ENCODE measurements at regions not wholly inside any gene's neighbourhood (a gene's known extent, or its start where the extent isn't known, plus 50 kb on each side); places are given as distances from the start of the nearest gene placed in this dataset.

DNA sequence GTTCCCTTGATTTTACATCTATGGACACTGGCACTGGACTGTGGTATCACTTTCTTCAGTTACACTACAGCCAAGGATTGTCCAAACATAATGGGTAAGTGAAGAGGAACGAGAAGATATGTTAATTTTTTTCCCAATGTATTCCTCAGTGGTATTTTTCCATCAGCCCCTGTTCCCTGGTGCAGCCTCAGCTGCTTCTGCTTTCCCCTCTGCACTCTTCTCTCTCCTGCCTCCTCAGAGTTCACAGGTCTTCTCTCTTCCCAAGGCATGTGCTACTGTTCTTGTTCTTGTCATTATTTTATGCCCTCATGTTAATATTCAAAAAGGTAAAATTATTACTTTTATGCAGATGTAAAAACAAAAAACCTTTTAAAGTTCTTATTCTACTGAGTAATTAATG is 378.0 kb upstream of the NRXN1 start:
- H3K9me3 ChIP-seq (ENCODE audit: low read length), result no peaks in the 10 kb centered on the region
- H3K27ac Mint-ChIP-seq, result no peak overlapping the region
- CTCF ChIA-PET, result no interaction called here
- no peak overlapping the region for H3K4me3 ChIP-seq (ENCODE audit: low read length)
- no peaks in the 10 kb centered on the region for H3K4me1 ChIP-seq (ENCODE audit: insufficient read depth, low read length)
- no peaks in the 10 kb centered on the region for H3K27me3 Mint-ChIP-seq
- DNase-seq, result no peak
- no peaks in the 10 kb centered on the region for H3K27me3 ChIP-seq (ENCODE audit: insufficient read depth, low read length, poor library complexity, severe bottlenecking)
- H3K36me3 ChIP-seq (ENCODE audit: insufficient read depth, low read length), result no peaks in the 10 kb centered on the region
- no peaks in the 10 kb centered on the region for H3K4me1 Mint-ChIP-seq
- no peak overlapping the region for H3K4me3 Mint-ChIP-seq
- H3K9me3 Mint-ChIP-seq, result peaks cover 4 to 28% (median 5%) of the 10 kb centered on the region in 5 donors
- POLR2A ChIA-PET, result no interaction called here
- H3K36me3 Mint-ChIP-seq, result no peaks in the 10 kb centered on the region
- H3K27ac ChIP-seq (ENCODE audit: low read depth, low read length), result no peak overlapping the region

- CTCF ChIA-PET, result no interaction called here
- Mint-ChIP-seq H3K9me3 (peaks cover 3 to 33% (median 9%) of the 10 kb centered on the region in 5 donors), H3K36me3 (no peaks in the 10 kb centered on the region), H3K4me3 (no peak overlapping the region), H3K27ac (no peak overlapping the region), H3K4me1 (no peaks in the 10 kb centered on the region), H3K27me3 (no peaks in the 10 kb centered on the region)
- H3K27me3 ChIP-seq (ENCODE audit: insufficient read depth, low read length, poor library complexity, severe bottlenecking), result no peaks in the 10 kb centered on the region
- H3K36me3 ChIP-seq (ENCODE audit: insufficient read depth, low read length), result no peaks in the 10 kb centered on the region
- H3K4me3 ChIP-seq (ENCODE audit: low read length), result no peak overlapping the region
- POLR2A ChIA-PET, result no interaction called here
- H3K4me1 ChIP-seq (ENCODE audit: insufficient read depth, low read length), result no peaks in the 10 kb centered on the region
- H3K27ac ChIP-seq (ENCODE audit: low read depth, low read length), result no peak overlapping the region
- no peaks in the 10 kb centered on the region for H3K9me3 ChIP-seq (ENCODE audit: low read length)
- DNase-seq, result no peak
These were observed 372.3 kb upstream of the NRXN1 start for GRCh38 chr2:51404226-51404625.

- Mint-ChIP-seq H3K27ac (no peak overlapping the region), H3K4me1 (no peaks in the 10 kb centered on the region), H3K4me3 (no peak overlapping the region), H3K9me3 (peaks cover 1 to 22% (median 9%) of the 10 kb centered on the region in 5 donors), H3K36me3 (no peaks in the 10 kb centered on the region), H3K27me3 (no peaks in the 10 kb centered on the region)
- DNase-seq, result no peak
- H3K4me3 ChIP-seq (ENCODE audit: low read length), result no peak overlapping the region
- no peaks in the 10 kb centered on the region for H3K4me1 ChIP-seq (ENCODE audit: insufficient read depth, low read length)
- H3K36me3 ChIP-seq (ENCODE audit: insufficient read depth, low read length), result no peaks in the 10 kb centered on the region
- ChIA-PET CTCF (no interaction called here), POLR2A (no interaction called here)
- no peaks in the 10 kb centered on the region for H3K27me3 ChIP-seq (ENCODE audit: insufficient read depth, low read length, poor library complexity, severe bottlenecking)
- no peak overlapping the region for H3K27ac ChIP-seq (ENCODE audit: low read depth, low read length)
- H3K9me3 ChIP-seq (ENCODE audit: low read length), result no peaks in the 10 kb centered on the region
These were observed 369.6 kb upstream of the NRXN1 start for GRCh38 chr2:51401546-51401945.

DNA sequence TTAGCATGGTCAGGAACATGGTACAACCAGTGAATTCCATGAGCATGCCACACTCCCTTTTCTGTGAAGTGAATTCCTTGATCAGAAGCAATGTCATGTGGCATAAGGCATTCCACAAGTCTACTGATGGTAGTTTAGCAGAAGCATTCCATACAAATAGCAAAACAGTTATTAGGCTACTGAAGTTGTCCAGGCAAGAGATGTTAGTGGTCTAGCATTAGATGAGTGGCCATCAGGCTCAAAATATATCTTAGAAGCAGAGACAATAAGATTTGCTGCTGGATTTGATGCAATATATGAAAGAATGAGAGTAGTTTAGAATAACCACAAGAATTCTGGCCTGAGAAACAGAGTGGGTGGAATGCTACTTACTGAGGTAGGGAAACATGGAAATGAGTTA is 355.3 kb upstream of the NRXN1 start:
- POLR2A ChIA-PET, result no interaction called here

GRCh38 chr2:51379997-51380396 is 348.1 kb upstream of the NRXN1 start:
- H3K4me1 ChIP-seq (ENCODE audit: insufficient read depth, low read length), result no peaks in the 10 kb centered on the region
- H3K27me3 ChIP-seq (ENCODE audit: insufficient read depth, low read length, poor library complexity, severe bottlenecking), result no peaks in the 10 kb centered on the region
- no peak overlapping the region for H3K4me3 ChIP-seq (ENCODE audit: low read length)
- Mint-ChIP-seq H3K27me3 (no peaks in the 10 kb centered on the region), H3K27ac (no peak overlapping the region), H3K36me3 (no peaks in the 10 kb centered on the region), H3K4me3 (no peak overlapping the region), H3K4me1 (no peaks in the 10 kb centered on the region), H3K9me3 (peaks cover 0 to 18% (median 9%) of the 10 kb centered on the region in 5 donors)
- H3K9me3 ChIP-seq (ENCODE audit: low read length), result no peaks in the 10 kb centered on the region
- POLR2A ChIA-PET, result no interaction called here
- no peak for DNase-seq
- CTCF ChIA-PET, result no interaction called here
- H3K36me3 ChIP-seq (ENCODE audit: insufficient read depth, low read length), result no peaks in the 10 kb centered on the region
- H3K27ac ChIP-seq (ENCODE audit: low read depth, low read length), result no peak overlapping the region

More for the DNA sequence above, 355.3 kb upstream of the NRXN1 start:
- H3K36me3 Mint-ChIP-seq, result no peaks in the 10 kb centered on the region
- Histone ChIP-seq H3K4me1 (ENCODE audit: insufficient read depth, low read length) (no peaks in the 10 kb centered on the region), H3K9me3 (ENCODE audit: low read length) (no peaks in the 10 kb centered on the region), H3K36me3 (ENCODE audit: insufficient read depth, low read length) (no peaks in the 10 kb centered on the region), H3K4me3 (ENCODE audit: low read length) (no peak overlapping the region), H3K27me3 (ENCODE audit: insufficient read depth, low read length, poor library complexity, severe bottlenecking) (no peaks in the 10 kb centered on the region), H3K27ac (ENCODE audit: low read depth, low read length) (no peak overlapping the region)
- no peak for DNase-seq
- no peaks in the 10 kb centered on the region for H3K27me3 Mint-ChIP-seq
- no peak overlapping the region for H3K4me3 Mint-ChIP-seq
- CTCF ChIA-PET, result no interaction called here
- no peak overlapping the region for H3K27ac Mint-ChIP-seq
- H3K9me3 Mint-ChIP-seq, result peaks cover 2 to 21% (median 10%) of the 10 kb centered on the region in 5 donors
- no peaks in the 10 kb centered on the region for H3K4me1 Mint-ChIP-seq

- H3K4me1 ChIP-seq (ENCODE audit: insufficient read depth, low read length), result no peaks in the 10 kb centered on the region
- Mint-ChIP-seq H3K27me3 (no peaks in the 10 kb centered on the region), H3K4me1 (no peaks in the 10 kb centered on the region), H3K9me3 (peaks cover 0 to 13% (median 3%) of the 10 kb centered on the region in 5 donors), H3K4me3 (no peak overlapping the region), H3K36me3 (no peaks in the 10 kb centered on the region), H3K27ac (no peak overlapping the region)
- ChIA-PET POLR2A (no interaction called here), CTCF (no interaction called here)
- H3K9me3 ChIP-seq (ENCODE audit: low read length), result no peaks in the 10 kb centered on the region
- no peaks in the 10 kb centered on the region for H3K36me3 ChIP-seq (ENCODE audit: insufficient read depth, low read length)
- no peak overlapping the region for H3K4me3 ChIP-seq (ENCODE audit: low read length)
- H3K27ac ChIP-seq (ENCODE audit: low read depth, low read length), result no peak overlapping the region
- H3K27me3 ChIP-seq (ENCODE audit: insufficient read depth, low read length, poor library complexity, severe bottlenecking), result no peaks in the 10 kb centered on the region
- no peak for DNase-seq
These were observed 336.3 kb upstream of the NRXN1 start for GRCh38 chr2:51368250-51368649.

- no peaks in the 10 kb centered on the region for H3K4me1 ChIP-seq (ENCODE audit: insufficient read depth, low read length)
- H3K9me3 ChIP-seq (ENCODE audit: low read length), result no peaks in the 10 kb centered on the region
- CTCF ChIA-PET, result no interaction called here
- no peak overlapping the region for H3K27ac ChIP-seq (ENCODE audit: low read depth, low read length)
- H3K36me3 Mint-ChIP-seq, result no peaks in the 10 kb centered on the region
- no peak overlapping the region for H3K27ac Mint-ChIP-seq
- no peaks in the 10 kb centered on the region for H3K36me3 ChIP-seq (ENCODE audit: insufficient read depth, low read length)
- H3K27me3 Mint-ChIP-seq, result no peaks in the 10 kb centered on the region
- H3K4me3 ChIP-seq (ENCODE audit: low read length), result no peak overlapping the region
- H3K4me3 Mint-ChIP-seq, result no peak overlapping the region
- POLR2A ChIA-PET, result no interaction called here
- H3K27me3 ChIP-seq (ENCODE audit: insufficient read depth, low read length, poor library complexity, severe bottlenecking), result no peaks in the 10 kb centered on the region
- H3K9me3 Mint-ChIP-seq, result peaks cover 0 to 34% (median 3%) of the 10 kb centered on the region in 5 donors
- no peak for DNase-seq
- no peaks in the 10 kb centered on the region for H3K4me1 Mint-ChIP-seq
These were observed 318.2 kb upstream of the NRXN1 start for GRCh38 chr2:51350100-51350499.

GRCh38 chr2:51344886-51345285 is 313.0 kb upstream of the NRXN1 start:
- Histone ChIP-seq H3K27me3 (ENCODE audit: insufficient read depth, low read length, poor library complexity, severe bottlenecking) (no peaks in the 10 kb centered on the region), H3K27ac (ENCODE audit: low read depth, low read length) (no peak overlapping the region), H3K9me3 (ENCODE audit: low read length) (no peaks in the 10 kb centered on the region), H3K4me1 (ENCODE audit: insufficient read depth, low read length) (no peaks in the 10 kb centered on the region), H3K4me3 (ENCODE audit: low read length) (no peak overlapping the region), H3K36me3 (ENCODE audit: insufficient read depth, low read length) (no peaks in the 10 kb centered on the region)
- no peaks in the 10 kb centered on the region for H3K36me3 Mint-ChIP-seq
- H3K4me1 Mint-ChIP-seq, result no peaks in the 10 kb centered on the region
- DNase-seq, result no peak
- H3K27me3 Mint-ChIP-seq, result no peaks in the 10 kb centered on the region
- H3K4me3 Mint-ChIP-seq, result no peak overlapping the region
- no peak overlapping the region for H3K27ac Mint-ChIP-seq
- ChIA-PET POLR2A (no interaction called here), CTCF (no interaction called here)
- peaks cover 0 to 30% (median 3%) of the 10 kb centered on the region in 5 donors for H3K9me3 Mint-ChIP-seq

Measured in CD8-positive, alpha-beta memory T cell (primary cell).